ENCODE measurements at regions not wholly inside any gene's neighbourhood (a gene's known extent, or its start where the extent isn't known, plus 50 kb on each side); places are given as distances from the start of the nearest gene placed in this dataset.
"Not testable (repeated sequence)": the region's sequence is repeated elsewhere in the genome, so short reads cannot be mapped to it uniquely, and the experiment has no call there.

GRCh38 chr6:15164855-15165254 is 81.0 kb upstream of the JARID2 start:
- not testable (repeated sequence) for DNase-seq; H3K4me1 Mint-ChIP-seq; H3K27ac Mint-ChIP-seq; H3K27me3 Mint-ChIP-seq (ENCODE audit: low read depth in 3 of 3); H3K9me3 Mint-ChIP-seq; H3K4me3 Mint-ChIP-seq; H3K36me3 Mint-ChIP-seq

- Mint-ChIP-seq H3K4me1 (no peaks in the 10 kb centered on the region), H3K4me3 (no peak overlapping the region), H3K27ac (no peak overlapping the region), H3K36me3 (no peaks in the 10 kb centered on the region), H3K27me3 (ENCODE audit: low read depth in 3 of 3) (peaks cover 0 to 2% (median 0%) of the 10 kb centered on the region in 3 donors), H3K9me3 (no peaks in the 10 kb centered on the region)
- DNase-seq, result no peak
Measured at GRCh38 chr6:15166121-15166520, 79.7 kb upstream of the JARID2 start.

- Mint-ChIP-seq H3K27me3 (ENCODE audit: low read depth in 3 of 3) (no peaks in the 10 kb centered on the region), H3K4me1 (no peaks in the 10 kb centered on the region), H3K27ac (no peak overlapping the region), H3K9me3 (no peaks in the 10 kb centered on the region), H3K36me3 (no peaks in the 10 kb centered on the region), H3K4me3 (no peak overlapping the region)
- no peak for DNase-seq
Measured at GRCh38 chr6:15170126-15170525, 75.7 kb upstream of the JARID2 start.

- no peak for DNase-seq
Measured at GRCh38 chr6:15171026-15171425, 74.8 kb upstream of the JARID2 start.

GRCh38 chr6:15176816-15177370 is 69.0 kb upstream of the JARID2 start:
- Mint-ChIP-seq H3K9me3 (no peaks in the 10 kb centered on the region), H3K4me3 (no peak overlapping the region), H3K27ac (no peak overlapping the region), H3K4me1 (no peaks in the 10 kb centered on the region), H3K36me3 (peaks cover 0 to 3% (median 0%) of the 10 kb centered on the region in 3 donors), H3K27me3 (ENCODE audit: low read depth in 3 of 3) (peaks cover 0 to 7% (median 5%) of the 10 kb centered on the region in 3 donors)
- DNase-seq, result no peak

More at GRCh38 chr6:15171026-15171425, 74.8 kb upstream of the JARID2 start:
- Mint-ChIP-seq H3K27ac (no peak overlapping the region), H3K36me3 (no peaks in the 10 kb centered on the region), H3K4me1 (no peaks in the 10 kb centered on the region), H3K27me3 (ENCODE audit: low read depth in 3 of 3) (no peaks in the 10 kb centered on the region), H3K9me3 (no peaks in the 10 kb centered on the region), H3K4me3 (no peak overlapping the region)

GRCh38 chr6:15183979-15184378 is 61.9 kb upstream of the JARID2 start:
- no peak for DNase-seq
- H3K27me3 Mint-ChIP-seq (ENCODE audit: low read depth in 3 of 3), result peaks cover 0 to 8% (median 5%) of the 10 kb centered on the region in 3 donors

GRCh38 chr6:15184441-15184861 is 61.4 kb upstream of the JARID2 start:
- H3K4me3 Mint-ChIP-seq, result no peak overlapping the region
- H3K27me3 Mint-ChIP-seq (ENCODE audit: low read depth in 3 of 3), result peaks cover 0 to 8% (median 3%) of the 10 kb centered on the region in 3 donors
- no peaks in the 10 kb centered on the region for H3K9me3 Mint-ChIP-seq
- no peaks in the 10 kb centered on the region for H3K4me1 Mint-ChIP-seq
- H3K36me3 Mint-ChIP-seq, result no peaks in the 10 kb centered on the region
- H3K27ac Mint-ChIP-seq, result no peak overlapping the region
- no peak for DNase-seq

More at GRCh38 chr6:15183979-15184378, 61.9 kb upstream of the JARID2 start:
- H3K36me3 Mint-ChIP-seq, result peaks cover 0 to 3% (median 0%) of the 10 kb centered on the region in 3 donors
- no peaks in the 10 kb centered on the region for H3K9me3 Mint-ChIP-seq
- H3K4me3 Mint-ChIP-seq, result no peak overlapping the region
- H3K27ac Mint-ChIP-seq, result no peak overlapping the region
- no peaks in the 10 kb centered on the region for H3K4me1 Mint-ChIP-seq

GRCh38 chr6:15185111-15185510 is 60.8 kb upstream of the JARID2 start:
- DNase-seq; H3K9me3 Mint-ChIP-seq; H3K36me3 Mint-ChIP-seq; H3K4me1 Mint-ChIP-seq; H3K27me3 Mint-ChIP-seq (ENCODE audit: low read depth in 3 of 3); H3K4me3 Mint-ChIP-seq; H3K27ac Mint-ChIP-seq: not testable (repeated sequence)

- not testable (repeated sequence) for DNase-seq; H3K36me3 Mint-ChIP-seq; H3K4me1 Mint-ChIP-seq; H3K27me3 Mint-ChIP-seq (ENCODE audit: low read depth in 3 of 3); H3K27ac Mint-ChIP-seq; H3K4me3 Mint-ChIP-seq; H3K9me3 Mint-ChIP-seq
Measured at GRCh38 chr6:15193451-15193850, 52.4 kb upstream of the JARID2 start.

GRCh38 chr6:15194453-15194852 is 51.4 kb upstream of the JARID2 start:
- Mint-ChIP-seq H3K9me3 (no peaks in the 10 kb centered on the region), H3K27me3 (ENCODE audit: low read depth in 3 of 3) (peaks cover 0 to 4% (median 3%) of the 10 kb centered on the region in 3 donors), H3K4me1 (no peaks in the 10 kb centered on the region), H3K36me3 (no peaks in the 10 kb centered on the region), H3K4me3 (no peak overlapping the region), H3K27ac (no peak overlapping the region)
- DNase-seq, result no peak

Measured in immature natural killer cell (primary cell).